Trophoblast cell (in vitro differentiated cells and primary cell): ENCODE measurements at regions not wholly inside any gene's neighbourhood (a gene's known extent, or its start where the extent isn't known, plus 50 kb on each side); places are given as distances from the start of the nearest gene placed in this dataset.

Experiments
- DNase-seq, 2 donors: peaks; one replicate each; pipeline ENCODE4 v3.0.0-alpha.2; 2016
- H2AFZ ChIP-seq: 2 replicates; pipeline ENCODE4 v1.6.1; 2013; ENCODE audit warnings: low read length, moderate library complexity, mild to moderate bottlenecking; ENCODE audit not compliant: insufficient read depth, poor library complexity
- H2AK5ac ChIP-seq: 2 replicates; pipeline ENCODE4 v1.6.1; 2013; ENCODE audit warnings: mild to moderate bottlenecking, low read length
- H2BK120ac ChIP-seq: 2 replicates; pipeline ENCODE4 v1.6.1; 2013; ENCODE audit warnings: low read length, mild to moderate bottlenecking, moderate library complexity; ENCODE audit not compliant: insufficient read depth, poor library complexity
- H2BK12ac ChIP-seq: 2 replicates; pipeline ENCODE4 v1.6.1; 2013; ENCODE audit warnings: mild to moderate bottlenecking, low read length, moderate library complexity
- H2BK5ac ChIP-seq: 2 replicates; pipeline ENCODE4 v1.6.1; 2013; ENCODE audit warnings: low read length, low read depth, moderate library complexity, mild to moderate bottlenecking; ENCODE audit not compliant: poor library complexity
- H3K14ac ChIP-seq: 2 replicates; pipeline ENCODE4 v1.6.1; 2013; ENCODE audit warnings: mild to moderate bottlenecking, low read length
- H3K18ac ChIP-seq: 2 replicates; pipeline ENCODE4 v1.6.1; 2013; ENCODE audit warnings: mild to moderate bottlenecking, low read length
- H3K23ac ChIP-seq: 2 replicates; pipeline ENCODE4 v1.6.1; 2013; ENCODE audit warnings: low read length
- H3K27ac ChIP-seq: 2 replicates; pipeline ENCODE4 v1.5.1; 2013; ENCODE audit warnings: low read depth, mild to moderate bottlenecking, inconsistent platforms, low read length, moderate library complexity
- H3K27me3 ChIP-seq: 2 replicates; pipeline ENCODE4 v1.6.1; 2013; ENCODE audit warnings: inconsistent platforms, mild to moderate bottlenecking, low read length, moderate library complexity; ENCODE audit not compliant: insufficient read depth
- H3K36me3 ChIP-seq, 2 experiments: 1 replicate in 1 of 2; 2 replicates in 1 of 2; pipeline ENCODE4 v1.6.1; 2013; ENCODE audit warnings: low read length in 2 of 2, mild to moderate bottlenecking in 2 of 2, moderate library complexity in 1 of 2; ENCODE audit not compliant: insufficient read depth in 2 of 2, control insufficient read depth in 1 of 2
- H3K4ac ChIP-seq: 2 replicates; pipeline ENCODE4 v1.6.1; 2013; ENCODE audit warnings: low read depth, mild to moderate bottlenecking, low read length, moderate library complexity
- H3K4me1 ChIP-seq, 2 experiments: 1 replicate in 1 of 2; 2 replicates in 1 of 2; pipeline ENCODE4 v1.6.1; 2013; ENCODE audit warnings: low read length in 2 of 2, mild to moderate bottlenecking in 2 of 2, moderate library complexity in 1 of 2; ENCODE audit not compliant: insufficient read depth in 2 of 2, control insufficient read depth in 1 of 2
- H3K4me2 ChIP-seq: 2 replicates; pipeline ENCODE4 v1.6.1; 2013; ENCODE audit warnings: inconsistent platforms, mild to moderate bottlenecking, low read length, moderate library complexity
- H3K4me3 ChIP-seq: 2 replicates; pipeline ENCODE4 v1.5.1; 2013; ENCODE audit warnings: mild to moderate bottlenecking, low read depth, low read length, inconsistent platforms
- H3K79me1 ChIP-seq: one replicate; pipeline ENCODE4 v1.6.1; 2013; ENCODE audit warnings: low read length
- H3K79me2 ChIP-seq: 2 replicates; pipeline ENCODE4 v1.6.1; 2013; ENCODE audit warnings: low read length, mild to moderate bottlenecking; ENCODE audit not compliant: control insufficient read depth, insufficient read depth, poor library complexity
- H3K9ac ChIP-seq: 2 replicates; pipeline ENCODE4 v1.6.1; 2013; ENCODE audit warnings: mild to moderate bottlenecking, low read length
- H3K9me3 ChIP-seq: 2 replicates; pipeline ENCODE4 v1.6.1; 2013; ENCODE audit warnings: low read depth, mild to moderate bottlenecking, control low read depth, inconsistent platforms, low read length; ENCODE audit not compliant: insufficient read depth
- H4K12ac ChIP-seq: 2 replicates; pipeline ENCODE4 v1.6.1; 2013; ENCODE audit warnings: low read depth, mild to moderate bottlenecking, low read length, moderate library complexity
- H4K8ac ChIP-seq: 2 replicates; pipeline ENCODE4 v1.6.1; 2013; ENCODE audit warnings: low read depth, mild to moderate bottlenecking, low read length, moderate library complexity
- H4K91ac ChIP-seq: one replicate; pipeline ENCODE4 v1.6.1; 2013; ENCODE audit warnings: low read depth, mild to moderate bottlenecking, low read length, moderate library complexity
- WGBS: extraction: QIAGEN DNeasy Blood & Tissue Kit; methylation state at CpG from one replicate; pipeline ENCODE4 v1.1.7; 2013; ENCODE audit warnings: missing lambda C conversion rate; ENCODE audit not compliant: insufficient read length, insufficient coverage; ENCODE audit errors: extremely low coverage; 5-methylcytosine and 5-hydroxymethylcytosine counted together

- Histone ChIP-seq H3K27me3 (no peaks in the 10 kb centered on the region), H3K27ac (no peak overlapping the region), H4K8ac (no peak overlapping the region), H2BK5ac (no peak overlapping the region), H3K4me3 (no peak overlapping the region), H3K4ac (no peak overlapping the region), H4K12ac (no peak overlapping the region), H3K9ac (no peak overlapping the region), H3K4me1 (no peaks in the 10 kb centered on the region), H3K23ac (no peak overlapping the region), H2BK120ac (no peak overlapping the region), H3K9me3 (no peaks in the 10 kb centered on the region), H2AFZ (no peak overlapping the region), H3K79me1 (peaks cover 2% of the 10 kb centered on the region), H4K91ac (no peak overlapping the region), H3K4me2 (no peak overlapping the region), H3K18ac (no peak overlapping the region), H3K14ac (no peak overlapping the region), H2AK5ac (no peak overlapping the region), H3K36me3 (no peaks in the 10 kb centered on the region), H3K79me2 (peaks cover 3% of the 10 kb centered on the region), H2BK12ac (no peak overlapping the region)
- DNase-seq: no peak
- no CpG with 5 or more reads among the region's 3 CpGs for WGBS
Observed at GRCh38 chr16:65274566-65274965, 152.7 kb upstream of the CDH11 start.

DNA sequence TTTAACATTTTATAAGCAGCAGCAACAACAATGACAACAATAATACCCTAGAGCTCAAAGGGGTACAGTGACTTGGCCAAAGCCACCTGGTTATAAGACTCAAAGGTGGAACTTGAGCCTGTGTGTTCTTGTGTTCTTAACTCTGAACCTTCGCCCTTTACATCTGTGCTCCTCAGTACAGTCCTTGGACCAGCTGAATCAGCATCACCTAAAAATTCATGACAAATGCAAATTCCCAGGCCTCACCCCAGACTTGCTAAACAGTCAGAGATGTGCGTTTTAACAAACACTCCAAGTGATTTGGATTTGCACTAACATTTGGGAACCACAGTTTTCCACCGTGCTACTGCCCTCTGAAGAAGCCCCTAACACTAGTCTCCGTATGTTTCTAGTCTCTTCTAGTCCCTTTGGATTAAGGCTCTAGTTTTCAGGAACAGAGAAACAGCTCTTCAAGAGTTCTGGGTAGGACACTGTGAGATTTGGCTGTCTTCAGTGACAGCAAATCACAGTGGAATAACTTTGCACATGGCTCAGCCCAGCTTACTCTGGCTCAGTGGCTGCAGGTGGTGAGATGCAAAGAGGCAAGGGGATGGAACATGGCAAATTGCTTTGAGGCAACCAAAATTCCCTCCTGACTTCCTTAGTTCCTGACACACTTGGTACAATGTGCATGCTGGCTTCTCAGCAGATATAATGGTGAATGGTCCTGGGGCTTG, 151.0 kb upstream of the CDH11 start:
- Histone ChIP-seq H3K14ac (no peak overlapping the region), H2BK12ac (no peak overlapping the region), H3K79me1 (peaks cover 2% of the 10 kb centered on the region), H3K4ac (no peak overlapping the region), H3K9ac (no peak overlapping the region), H2BK120ac (no peak overlapping the region), H4K91ac (no peak overlapping the region), H3K79me2 (peaks cover 3% of the 10 kb centered on the region), H3K18ac (no peak overlapping the region), H4K12ac (no peak overlapping the region), H3K4me3 (no peak overlapping the region), H3K4me2 (no peak overlapping the region), H2AFZ (no peak overlapping the region), H2BK5ac (no peak overlapping the region), H3K9me3 (no peaks in the 10 kb centered on the region), H2AK5ac (no peak overlapping the region), H3K27me3 (no peaks in the 10 kb centered on the region), H3K36me3 (no peaks in the 10 kb centered on the region), H3K4me1 (no peaks in the 10 kb centered on the region), H4K8ac (no peak overlapping the region), H3K23ac (no peak overlapping the region), H3K27ac (no peak overlapping the region)
- WGBS: no CpG with 5 or more reads among the region's 4 CpGs
- no peak for DNase-seq

- H3K79me1 ChIP-seq: peaks cover 2% of the 10 kb centered on the region
- H3K4me3 ChIP-seq: no peak overlapping the region
- H4K12ac ChIP-seq: no peak overlapping the region
- H2BK12ac ChIP-seq: no peak overlapping the region
- no peak overlapping the region for H3K4me2 ChIP-seq
- H3K36me3 ChIP-seq: no peaks in the 10 kb centered on the region
- H3K27ac ChIP-seq: no peak overlapping the region
- peaks cover 3% of the 10 kb centered on the region for H3K79me2 ChIP-seq
- no peak overlapping the region for H2AK5ac ChIP-seq
- no peaks in the 10 kb centered on the region for H3K9me3 ChIP-seq
- no peaks in the 10 kb centered on the region for H3K4me1 ChIP-seq
- H3K4ac ChIP-seq: no peak overlapping the region
- H3K18ac ChIP-seq: no peak overlapping the region
- no peak overlapping the region for H3K9ac ChIP-seq
- no peak overlapping the region for H2BK120ac ChIP-seq
- H2BK5ac ChIP-seq: no peak overlapping the region
- DNase-seq: no peak
- no peak overlapping the region for H4K8ac ChIP-seq
- no peak overlapping the region for H4K91ac ChIP-seq
- WGBS: no CpG with 5 or more reads among the region's 1 CpG
- no peak overlapping the region for H3K23ac ChIP-seq
- H3K27me3 ChIP-seq: no peaks in the 10 kb centered on the region
- no peak overlapping the region for H2AFZ ChIP-seq
- no peak overlapping the region for H3K14ac ChIP-seq
Observed at GRCh38 chr16:65271996-65272395, 150.1 kb upstream of the CDH11 start.

DNA sequence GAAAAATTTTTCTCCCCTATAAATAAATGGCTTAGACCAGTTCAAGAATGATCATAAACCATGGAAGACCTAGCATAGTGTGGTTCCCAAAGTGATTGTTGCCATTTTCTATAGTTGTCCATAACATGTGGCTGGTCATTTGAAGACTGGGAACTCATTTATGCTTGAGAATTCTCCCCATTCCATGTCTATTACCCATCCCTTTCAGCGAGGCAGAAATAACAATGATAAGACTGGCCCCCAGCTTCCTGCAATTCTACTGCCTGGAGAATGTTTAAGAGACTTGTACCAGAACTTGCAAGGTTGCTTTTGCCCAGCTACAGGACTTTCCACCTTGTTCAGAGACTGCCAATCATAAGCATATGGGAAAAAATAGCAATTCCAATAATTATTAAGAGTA, 146.5 kb upstream of the CDH11 start:
- Histone ChIP-seq H3K79me1 (peaks cover 2% of the 10 kb centered on the region), H3K18ac (no peak overlapping the region), H3K14ac (no peak overlapping the region), H3K27ac (no peak overlapping the region), H2BK5ac (no peak overlapping the region), H2AFZ (no peak overlapping the region), H3K9ac (no peak overlapping the region), H2BK120ac (no peak overlapping the region), H3K4me2 (no peak overlapping the region), H3K4ac (no peak overlapping the region), H3K4me1 (no peaks in the 10 kb centered on the region), H3K27me3 (no peaks in the 10 kb centered on the region), H2AK5ac (no peak overlapping the region), H2BK12ac (no peak overlapping the region), H3K36me3 (no peaks in the 10 kb centered on the region), H3K9me3 (no peaks in the 10 kb centered on the region), H3K4me3 (no peak overlapping the region), H3K23ac (no peak overlapping the region), H4K12ac (no peak overlapping the region), H4K8ac (no peak overlapping the region), H3K79me2 (peaks cover 3% of the 10 kb centered on the region), H4K91ac (no peak overlapping the region)
- no CpG with 5 or more reads among the region's 1 CpG for WGBS
- DNase-seq: no peak
